ENCODE measurements at regions not wholly inside any gene's neighbourhood (a gene's known extent, or its start where the extent isn't known, plus 50 kb on each side); places are given as distances from the start of the nearest gene placed in this dataset.

GRCh38 chr9:6696178-6696577 is 50.6 kb upstream of the GLDC start:
- in situ Hi-C loops (cut with MboI) (no loop called here), intact Hi-C loops (cut with micrococcal nuclease; ENCODE audit: unreplicated experiment) (no loop called here)
- ATAC-seq, result no peak
- CTCF ChIA-PET, result no interaction called here
- Histone ChIP-seq H3K4me2 (ENCODE audit: control insufficient read depth, insufficient read depth) (no peak overlapping the region), H2AFZ (ENCODE audit: control insufficient read depth, low read depth, low read length) (no peak overlapping the region), H3K27ac (ENCODE audit: control insufficient read depth, insufficient read depth) (no peak overlapping the region), H3K4me1 (ENCODE audit: control insufficient read depth, insufficient read depth, low read length) (peaks cover 13% of the 10 kb centered on the region), H3K4me3 (no peak overlapping the region), H3K9ac (ENCODE audit: control insufficient read depth, insufficient read depth, low read length) (no peak overlapping the region), H3K36me3 (ENCODE audit: control insufficient read depth in 2 of 2, insufficient read depth in 2 of 2, low read length in 1 of 2) (no peaks in the 10 kb centered on the region), H3K79me2 (ENCODE audit: control insufficient read depth, insufficient read depth, low read length) (no peaks in the 10 kb centered on the region), H3K27me3 (replicated peaks in 1 of 2; ENCODE audit: control insufficient read depth in 2 of 2, insufficient read depth in 2 of 2, low read length in 1 of 2) (no peaks in the 10 kb centered on the region), H3K9me3 (replicated peaks; ENCODE audit: control insufficient read depth, insufficient read depth, low read length) (no peaks in the 10 kb centered on the region), H4K20me1 (ENCODE audit: control insufficient read depth, insufficient read depth) (no peaks in the 10 kb centered on the region)
- WGBS (ENCODE audit: insufficient coverage, insufficient replicate concordance, low lambda C conversion rate, missing lambda C conversion rate), result 94% methylated on average over 9 of the region's 9 CpGs
- no peak for FAIRE-seq
- POLR2A ChIA-PET, result no interaction called here
- SMC1A ChIA-PET (ENCODE audit: uncharacterized antibody, unreplicated experiment), result no interaction called here
- RAD21 ChIA-PET (ENCODE audit: unreplicated experiment), result no interaction called here
- no TSS peak for BruUV-seq (replicated peaks)
- DNase-seq (ENCODE audit: low read depth, low spot score), result no peak
- no peak for TF ChIP-seq IKZF1 (conservative IDR thresholded peaks at IDR 0.05)
- TF ChIP-seq HSF1 (IDR thresholded peaks at IDR 0.05; ENCODE audit: low read depth, low read length), result no peak
- no peak for TF ChIP-seq PKNOX1 (IDR thresholded peaks at IDR 0.05)
- TF ChIP-seq ZBTB40 (IDR thresholded peaks at IDR 0.05; ENCODE audit: borderline replicate concordance), result no peak
- no peak for TF ChIP-seq STAT1 (conservative IDR thresholded peaks at IDR 0.05)
- TF ChIP-seq ELK1 (IDR thresholded peaks at IDR 0.05; ENCODE audit: low read depth, low read length), result no peak
- TF ChIP-seq MEF2B (IDR thresholded peaks at IDR 0.05; ENCODE audit: partially characterized antibody, poor library complexity, severe bottlenecking), result no peak
- TF ChIP-seq, protein P1, sequence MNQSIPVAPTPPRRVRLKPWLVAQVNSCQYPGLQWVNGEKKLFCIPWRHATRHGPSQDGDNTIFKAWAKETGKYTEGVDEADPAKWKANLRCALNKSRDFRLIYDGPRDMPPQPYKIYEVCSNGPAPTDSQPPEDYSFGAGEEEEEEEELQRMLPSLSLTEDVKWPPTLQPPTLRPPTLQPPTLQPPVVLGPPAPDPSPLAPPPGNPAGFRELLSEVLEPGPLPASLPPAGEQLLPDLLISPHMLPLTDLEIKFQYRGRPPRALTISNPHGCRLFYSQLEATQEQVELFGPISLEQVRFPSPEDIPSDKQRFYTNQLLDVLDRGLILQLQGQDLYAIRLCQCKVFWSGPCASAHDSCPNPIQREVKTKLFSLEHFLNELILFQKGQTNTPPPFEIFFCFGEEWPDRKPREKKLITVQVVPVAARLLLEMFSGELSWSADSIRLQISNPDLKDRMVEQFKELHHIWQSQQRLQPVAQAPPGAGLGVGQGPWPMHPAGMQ (IDR thresholded peaks at IDR 0.05; ENCODE audit: borderline replicate concordance), result no peak
- no peak for TF ChIP-seq NR2C1 (IDR thresholded peaks at IDR 0.05)
- TF ChIP-seq RFX5 (IDR thresholded peaks at IDR 0.05; ENCODE audit: low read depth, low read length), result no peak
- no peak for TF ChIP-seq EGR1 (IDR thresholded peaks at IDR 0.05; ENCODE audit: borderline replicate concordance in 1 of 2, low read depth in 2 of 2, low read length in 2 of 2)
- no peak for TF ChIP-seq NR2F1 (conservative IDR thresholded peaks at IDR 0.05)

All from GM12878 (cell line).